B cell (primary cell): ENCODE measurements at regions not wholly inside any gene's neighbourhood (a gene's known extent, or its start where the extent isn't known, plus 50 kb on each side); places are given as distances from the start of the nearest gene placed in this dataset.

ENCODE experiments used
- ATAC-seq: fragments of 200-7000 bp; cut with Tn5 transposase; one replicate; pipeline ENCODE4 v1.10.0; 2021; ENCODE audit warnings: low read depth, mild to moderate bottlenecking, moderate number of reproducible peaks, moderate library complexity
- CTCF ChIA-PET: fragments of 350-600 bp; sonication (Branson Sonifier 250); formaldehyde crosslinking; loops from one replicate; lab custom pipeline; 2021; ENCODE audit warnings: antibody characterized with exemption, inconsistent platforms; lab: Charles Lee
- POLR2A ChIA-PET: fragments of 350-600 bp; sonication (Branson Sonifier 250); formaldehyde crosslinking; loops from one replicate; lab custom pipeline; 2021; ENCODE audit warnings: antibody characterized with exemption; lab: Charles Lee
- DNase-seq: peaks from one replicate; pipeline ENCODE4 v3.0.0; 2013
- H2AFZ ChIP-seq: 2 replicates; pipeline ENCODE4 v1.6.1; 2012; ENCODE audit warnings: mild to moderate bottlenecking, low read depth, low read length; ENCODE audit not compliant: insufficient read depth, poor library complexity, severe bottlenecking
- H3K27ac ChIP-seq, 2 donors: 1 replicate in 1 of 2; 2 replicates in 1 of 2; pipeline ENCODE4 v1.5.1; 2012 to 2013; ENCODE audit warnings: low read length in 2 of 2, mild to moderate bottlenecking in 2 of 2, moderate library complexity in 1 of 2
- H3K27me3 ChIP-seq, 4 experiments: fragments of 200-600 bp in 1 of 4; sonication (generic) in 1 of 4; replicated peaks in 1 of 4; 1 replicate in 2 of 4; 2 replicates in 2 of 4; pipeline versions ENCODE4 v1.6.1 to v1.7.0; 2013 to 2016; ENCODE audit warnings: low read length in 3 of 4, mild to moderate bottlenecking in 2 of 4, mixed read lengths in 1 of 4, moderate library complexity in 1 of 4; ENCODE audit not compliant: insufficient read depth in 4 of 4, control insufficient read depth in 3 of 4; ENCODE audit errors: control extremely low read depth in 1 of 4
- H3K36me3 ChIP-seq, 2 experiments: replicated peaks in 1 of 2; 1 replicate in 1 of 2; 2 replicates in 1 of 2; pipeline versions ENCODE4 v1.6.1 to v1.7.1; 2013; ENCODE audit warnings: low read length in 1 of 2; ENCODE audit not compliant: insufficient read depth in 2 of 2, control insufficient read depth in 1 of 2; ENCODE audit errors: control extremely low read depth in 1 of 2, extremely low read depth in 1 of 2
- H3K4me1 ChIP-seq, 2 donors: fragments of 200-600 bp in 1 of 2; sonication (generic) in 1 of 2; 1 replicate in 1 of 2; 2 replicates in 1 of 2; pipeline versions ENCODE4 v1.5.1 to v1.6.1; 2013 to 2017; ENCODE audit warnings: low read length in 2 of 2; ENCODE audit not compliant: control insufficient read depth in 2 of 2, insufficient read depth in 2 of 2
- H3K4me2 ChIP-seq: replicated peaks from 2 replicates; pipeline ENCODE3; 2012; ENCODE audit warnings: mild to moderate bottlenecking, low read depth, low read length; ENCODE audit not compliant: poor library complexity, severe bottlenecking
- H3K4me3 ChIP-seq, 5 experiments: fragments of 200-600 bp in 1 of 5; sonication (generic) in 1 of 5; 1 replicate in 3 of 5; 2 replicates in 2 of 5; pipeline versions ENCODE4 v1.5.1 to v1.7.0; 2011 to 2016; ENCODE audit warnings: low read length in 4 of 5, mild to moderate bottlenecking in 4 of 5, low read depth in 2 of 5, control low read depth in 1 of 5, moderate library complexity in 1 of 5; ENCODE audit not compliant: insufficient read depth in 1 of 5; ENCODE audit errors: control extremely low read depth in 1 of 5, extremely low read depth in 1 of 5
- H3K79me2 ChIP-seq: fragments of 200-600 bp; sonication (generic); one replicate; pipeline ENCODE4 v1.6.0; 2016; ENCODE audit warnings: low read length; ENCODE audit not compliant: control insufficient read depth, insufficient read depth
- H3K9ac ChIP-seq: fragments of 200-600 bp; sonication (generic); 2 replicates; pipeline ENCODE4 v1.6.1; 2017; ENCODE audit warnings: mild to moderate bottlenecking, low read length, moderate library complexity
- H3K9me3 ChIP-seq, 3 donors: one replicate each; pipeline versions ENCODE4 v1.6.1 to v1.7.1; 2013; ENCODE audit warnings: low read length in 2 of 3; ENCODE audit not compliant: control insufficient read depth in 2 of 3, insufficient read depth in 1 of 3; ENCODE audit errors: control extremely low read depth in 1 of 3
- H4K20me1 ChIP-seq: 2 replicates; pipeline ENCODE4 v1.6.0; 2012; ENCODE audit warnings: mild to moderate bottlenecking, low read length; ENCODE audit not compliant: insufficient read depth, control insufficient read depth, poor library complexity, severe bottlenecking
- H3K27ac Mint-ChIP-seq: one replicate; pipeline ENCODE4 v1.8.0; 2021; ENCODE audit warnings: mixed read lengths
- H3K27me3 Mint-ChIP-seq: one replicate; pipeline ENCODE4 v1.8.0; 2021; ENCODE audit warnings: mixed read lengths
- H3K4me1 Mint-ChIP-seq: one replicate; pipeline ENCODE4 v1.8.0; 2021; ENCODE audit warnings: mixed read lengths
- H3K4me3 Mint-ChIP-seq: one replicate; pipeline ENCODE4 v1.8.0; 2021; ENCODE audit warnings: mixed read lengths
- H3K9me3 Mint-ChIP-seq: one replicate; pipeline ENCODE4 v1.8.0; 2022; ENCODE audit warnings: mixed read lengths; ENCODE audit not compliant: insufficient read depth
- CTCF ChIP-seq: fragments of 200-600 bp; IDR thresholded peaks from one replicate; pipeline ENCODE4 v1.8.0; 2022; ENCODE audit warnings: antibody characterized with exemption, mild to moderate bottlenecking
- EZH2 ChIP-seq: IDR thresholded peaks from 2 replicates; pipeline ENCODE4 v1.6.1; 2012; ENCODE audit warnings: borderline replicate concordance, low read depth, mild to moderate bottlenecking, moderate library complexity, low read length; ENCODE audit not compliant: insufficient read depth, poor library complexity, severe bottlenecking
- WGBS: methylation state at CpG from one replicate; pipeline ENCODE4 v1.1.5; 2013; ENCODE audit warnings: missing lambda C conversion rate; ENCODE audit not compliant: insufficient coverage; 5-methylcytosine and 5-hydroxymethylcytosine counted together
- intact Hi-C: fragments of 100-400 bp; cut with micrococcal nuclease; formaldehyde crosslinking; loops from one replicate; pipeline ENCODE4 v1.10.0; 2022

- H3K9me3 ChIP-seq, result peaks cover 0 to 18% (median 0%) of the 10 kb centered on the region in 3 donors
- ATAC-seq, result no peak
- TF ChIP-seq EZH2, result no peak
- TF ChIP-seq CTCF, result no peak
- no peak overlapping the region for H2AFZ ChIP-seq
- H3K4me1 ChIP-seq, result no peaks in the 10 kb centered on the region
- intact Hi-C loops, result no loop called here
- no peaks in the 10 kb centered on the region for H3K36me3 ChIP-seq
- CTCF ChIA-PET, result no interaction called here
- H3K4me3 ChIP-seq, result no peak overlapping the region
- H4K20me1 ChIP-seq, result no peaks in the 10 kb centered on the region
- H3K27ac ChIP-seq, result no peak overlapping the region
- H3K27me3 Mint-ChIP-seq, result peaks cover 10% of the 10 kb centered on the region
- H3K9ac ChIP-seq, result no peak overlapping the region
- no peak overlapping the region for H3K4me2 ChIP-seq
- no peaks in the 10 kb centered on the region for H3K79me2 ChIP-seq
- H3K27ac Mint-ChIP-seq, result no peak overlapping the region
- 92% methylated on average over 2 of the region's 2 CpGs for WGBS
- POLR2A ChIA-PET, result no interaction called here
- no peak for DNase-seq
- no peaks in the 10 kb centered on the region for H3K4me1 Mint-ChIP-seq
- H3K4me3 Mint-ChIP-seq, result no peak overlapping the region
- no peaks in the 10 kb centered on the region for H3K9me3 Mint-ChIP-seq
- peaks cover 0 to 4% (median 0%) of the 10 kb centered on the region in 4 experiments for H3K27me3 ChIP-seq
Observed at GRCh38 chr2:239648607-239649006, 247.8 kb upstream of the HDAC4 start.

- Histone ChIP-seq H3K4me1 (no peaks in the 10 kb centered on the region), H3K27ac (no peak overlapping the region), H3K4me3 (no peak overlapping the region), H3K4me2 (no peak overlapping the region), H3K9me3 (peaks cover 0 to 18% (median 0%) of the 10 kb centered on the region in 3 donors), H2AFZ (no peak overlapping the region), H3K9ac (no peak overlapping the region), H3K79me2 (no peaks in the 10 kb centered on the region), H4K20me1 (no peaks in the 10 kb centered on the region), H3K27me3 (peaks cover 0 to 4% (median 0%) of the 10 kb centered on the region in 4 experiments), H3K36me3 (no peaks in the 10 kb centered on the region)
- H3K4me1 Mint-ChIP-seq, result no peaks in the 10 kb centered on the region
- no peaks in the 10 kb centered on the region for H3K9me3 Mint-ChIP-seq
- no CpG with 5 or more reads among the region's 9 CpGs for WGBS
- H3K4me3 Mint-ChIP-seq, result no peak overlapping the region
- TF ChIP-seq CTCF (no peak), EZH2 (no peak)
- no peak overlapping the region for H3K27ac Mint-ChIP-seq
- DNase-seq, result no peak
- CTCF ChIA-PET, result no interaction called here
- intact Hi-C loops, result no loop called here
- H3K27me3 Mint-ChIP-seq, result peaks cover 10% of the 10 kb centered on the region
- POLR2A ChIA-PET, result no interaction called here
- ATAC-seq, result no peak
Observed at GRCh38 chr2:239647052-239647819, 246.4 kb upstream of the HDAC4 start.
